GM10248 (cell line): ENCODE measurements at regions not wholly inside any gene's neighbourhood (a gene's known extent, or its start where the extent isn't known, plus 50 kb on each side); places are given as distances from the start of the nearest gene placed in this dataset.

ENCODE experiments used
- CTCF ChIA-PET: fragments of 300-600 bp; sonication (Branson Sonifier 250); formaldehyde crosslinking; extraction: SDS; loops from one replicate; lab custom pipeline; 2021; ENCODE audit warnings: antibody characterized with exemption; lab: Yijun Ruan, JAX
- POLR2A ChIA-PET: fragments of 350-650 bp; sonication (Branson Sonifier 250); formaldehyde crosslinking; extraction: SDS; loops from one replicate; lab custom pipeline; 2020; ENCODE audit warnings: antibody characterized with exemption; lab: Yijun Ruan, JAX
- DNase-seq: peaks from one replicate; pipeline ENCODE4 v3.0.0; 2012; ENCODE audit errors: extremely low spot score
- CTCF ChIP-seq: IDR thresholded peaks from 2 replicates; pipeline ENCODE4 v1.5.1; 2012; ENCODE audit warnings: mild to moderate bottlenecking, low read depth; ENCODE audit errors: extremely low read depth, missing control alignments, control extremely low read depth

GRCh38 chr2:12965540-12966269 lies 249.0 kb downstream of the TRIB2 start:
- no peak for TF ChIP-seq CTCF
- DNase-seq: no peak
- CTCF ChIA-PET: interaction anchor here (1.2 kb wide), 1 partner anchor 9 kb away, joined by 3 read pairs; no protein-coding TSS in a partner anchor
- POLR2A ChIA-PET: no interaction called here

DNA sequence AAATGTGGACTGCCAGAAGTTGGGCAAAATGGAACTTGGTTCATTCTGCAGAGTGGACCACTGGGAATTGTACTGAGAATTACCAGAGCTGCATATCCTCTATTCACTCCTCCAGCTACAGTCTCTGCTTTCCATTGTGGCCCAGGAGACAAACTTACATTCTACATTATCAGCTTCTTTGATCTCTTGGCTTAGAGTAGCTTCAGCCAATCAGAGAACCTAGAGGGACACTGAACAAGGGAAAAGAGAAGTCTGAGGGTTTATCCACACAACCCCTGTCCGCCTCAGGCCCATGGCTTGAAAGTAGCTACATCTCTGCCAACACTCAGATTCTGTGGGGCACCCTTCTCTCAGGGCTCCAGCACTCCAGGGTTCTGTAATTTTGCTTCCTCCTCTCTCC lies 251.1 kb downstream of the TRIB2 start:
- ChIA-PET CTCF (interaction anchor here (1.7 to 2.3 kb wide), 2 partner anchors 15 to 39 kb away, joined by 5 to 8 read pairs; no protein-coding TSS in a partner anchor), POLR2A (no interaction called here)
- no peak for DNase-seq
- no peak for TF ChIP-seq CTCF

GRCh38 chr2:12968399-12968798 lies 251.7 kb downstream of the TRIB2 start:
- no peak for TF ChIP-seq CTCF
- DNase-seq: no peak
- ChIA-PET CTCF (interaction anchor here (2.3 kb wide), 1 partner anchor 39 kb away, joined by 8 read pairs; no protein-coding TSS in a partner anchor), POLR2A (no interaction called here)

DNA sequence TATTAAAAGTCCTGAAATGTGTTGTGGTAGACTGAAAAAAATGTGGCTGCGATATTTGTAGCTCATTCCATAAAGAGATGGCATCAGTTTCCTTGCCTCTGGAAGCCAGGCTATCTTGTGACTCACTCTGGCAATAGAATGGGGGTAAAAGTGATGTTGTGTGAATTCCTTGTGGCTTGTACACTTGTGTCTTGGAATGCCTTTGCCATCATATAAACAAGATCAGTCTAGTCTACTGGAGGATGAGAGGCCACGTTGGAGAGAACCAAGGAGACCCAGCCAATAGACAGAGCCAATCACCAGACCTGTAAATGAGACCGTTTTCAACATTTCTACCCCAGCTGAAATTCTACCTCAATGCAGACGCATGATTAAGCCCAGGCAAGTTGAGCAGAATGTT lies 254.1 kb downstream of the TRIB2 start:
- CTCF ChIA-PET: interaction anchor here (1.0 to 1.2 kb wide), 2 partner anchors 9 to 10 kb away, joined by 3 read pairs; no protein-coding TSS in a partner anchor
- POLR2A ChIA-PET: no interaction called here
- no peak for TF ChIP-seq CTCF
- DNase-seq: no peak

DNA sequence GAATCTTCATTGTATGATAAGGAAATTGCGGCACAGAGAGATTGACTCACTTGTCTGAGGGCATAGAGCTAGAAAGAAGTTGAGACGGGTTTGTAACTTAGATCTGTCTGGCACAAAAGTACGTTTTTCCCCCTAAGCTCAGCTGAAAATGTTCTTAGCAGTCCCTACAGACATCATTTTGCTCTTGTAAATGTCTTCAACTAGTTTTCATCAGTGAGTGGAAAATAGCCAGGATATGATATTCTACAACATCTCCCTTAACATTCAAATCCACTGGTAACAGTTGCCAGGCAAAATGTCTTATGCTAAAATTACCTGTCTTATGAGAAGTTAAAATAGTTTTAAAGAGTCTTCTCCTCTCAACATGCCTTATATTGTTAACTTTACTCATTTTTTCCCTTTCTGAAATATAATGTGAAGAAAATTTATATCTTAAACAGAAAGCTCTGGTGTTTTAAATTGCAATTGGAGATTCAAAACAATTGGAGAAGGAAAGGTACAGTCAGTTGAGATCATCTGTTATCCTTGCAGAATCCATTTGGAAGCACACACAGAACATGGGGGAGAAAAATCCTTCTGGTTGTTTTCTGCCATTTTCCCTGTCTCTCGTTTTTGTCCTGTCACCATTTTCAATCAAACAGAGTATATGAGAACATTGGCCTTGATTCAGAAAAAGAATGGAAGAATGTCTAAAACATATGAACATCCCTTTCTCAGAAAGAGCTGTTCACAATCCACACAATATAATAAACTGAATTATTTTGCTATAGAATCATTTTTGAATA lies 255.0 kb downstream of the TRIB2 start:
- POLR2A ChIA-PET: no interaction called here
- TF ChIP-seq CTCF: no peak
- DNase-seq: no peak
- CTCF ChIA-PET: no interaction called here

- no peak for DNase-seq
- ChIA-PET CTCF (no interaction called here), POLR2A (no interaction called here)
- TF ChIP-seq CTCF: no peak
Observed at GRCh38 chr2:12978066-12978835, 261.5 kb downstream of the TRIB2 start.
